HG03565 (cell line): ENCODE measurements at regions not wholly inside any gene's neighbourhood (a gene's known extent, or its start where the extent isn't known, plus 50 kb on each side); places are given as distances from the start of the nearest gene placed in this dataset.
"Not testable (repeated sequence)": the region's sequence is repeated elsewhere in the genome, so short reads cannot be mapped to it uniquely, and the experiment has no call there.

ENCODE experiments used
- ATAC-seq: cut with Tn5 transposase; IDR thresholded peaks from one replicate; pipeline ENCODE4 v1.9.1; 2021; ENCODE audit warnings: mild to moderate bottlenecking, moderate library complexity; ENCODE audit not compliant: unreplicated experiment

GRCh38 chr11:110514967-110515366 lies 85.2 kb downstream of the FDX1 start:
- ATAC-seq, result no peak

GRCh38 chr11:110517381-110517780 lies 87.6 kb downstream of the FDX1 start:
- not testable (repeated sequence) for ATAC-seq

DNA sequence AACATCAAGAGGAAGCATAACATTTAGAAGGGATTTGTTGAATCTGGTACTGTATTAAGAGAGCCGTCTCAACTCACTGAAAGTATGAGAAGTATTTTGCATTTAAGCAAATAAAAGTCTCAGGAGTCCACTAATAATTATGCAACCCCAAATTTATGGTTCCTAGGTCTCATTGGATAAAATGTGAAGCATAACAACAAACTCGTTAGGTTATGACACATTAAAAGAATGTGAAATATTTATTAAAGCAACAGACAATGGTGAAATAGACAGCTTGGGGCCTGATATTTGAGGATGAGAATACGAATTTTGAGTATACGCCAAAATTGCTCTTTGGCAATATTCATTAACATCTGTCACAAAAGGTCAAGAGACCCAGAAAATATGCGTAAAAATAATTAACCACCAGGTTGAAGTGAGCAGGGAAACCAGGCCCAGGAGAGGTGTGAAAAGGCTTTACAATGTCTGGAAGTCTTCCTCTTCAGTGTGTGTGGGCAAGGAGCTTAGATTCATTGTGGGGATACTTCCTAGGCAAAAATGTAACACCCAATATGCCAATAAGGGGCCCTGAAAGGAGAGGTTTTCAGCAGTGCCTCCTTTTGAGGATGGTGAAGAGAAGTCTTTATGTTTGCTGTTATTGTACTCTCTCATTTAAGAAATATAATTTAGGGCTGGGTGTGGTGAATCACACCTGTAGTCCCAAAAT lies 89.2 kb downstream of the FDX1 start:
- no peak for ATAC-seq

GRCh38 chr11:110519796-110520195 lies 90.0 kb downstream of the FDX1 start:
- no peak for ATAC-seq

- no peak for ATAC-seq
These were observed 92.7 kb downstream of the FDX1 start for GRCh38 chr11:110522471-110522870.

- no peak for ATAC-seq
These were observed 94.5 kb downstream of the FDX1 start for GRCh38 chr11:110524238-110524637.

GRCh38 chr11:110525883-110526282 lies 96.1 kb downstream of the FDX1 start:
- peak; percentile 58 for ATAC-seq

DNA sequence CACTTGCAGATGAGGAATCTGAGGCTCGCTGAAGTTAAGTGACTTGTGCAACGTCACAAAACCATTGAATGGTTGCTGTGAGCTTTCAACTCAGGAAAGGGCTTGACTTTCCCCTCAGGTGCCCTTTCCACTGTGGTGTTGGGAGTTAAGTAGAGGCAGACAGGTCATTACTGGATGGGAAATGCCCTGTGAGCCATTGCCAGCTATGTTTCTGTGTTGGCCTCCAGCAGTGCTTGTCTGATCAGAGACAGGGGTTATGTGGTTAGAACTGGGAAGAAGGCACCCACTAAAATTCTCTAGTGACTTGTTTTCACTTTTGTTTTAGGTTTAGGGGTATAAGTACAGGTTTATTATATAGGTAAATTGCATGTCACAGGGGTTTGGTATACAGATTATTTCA lies 96.6 kb downstream of the FDX1 start:
- ATAC-seq, result peak; percentile 44
